ENCODE measurements at regions not wholly inside any gene's neighbourhood (a gene's known extent, or its start where the extent isn't known, plus 50 kb on each side); places are given as distances from the start of the nearest gene placed in this dataset.

GRCh38 chr18:77894060-77894459, 644.4 kb downstream of the GALR1 start:
- Histone ChIP-seq H2BK15ac (ENCODE audit: low read length) (no peak overlapping the region), H2BK5ac (ENCODE audit: low read length) (no peak overlapping the region), H4K91ac (ENCODE audit: low read depth, low read length, poor library complexity) (no peak overlapping the region), H3K27me3 (ENCODE audit: control insufficient read depth in 3 of 3, insufficient read depth in 3 of 3, low read depth in 1 of 3, low read length in 3 of 3) (peaks cover 0 to 9% (median 0%) of the 10 kb centered on the region in 3 experiments), H4K8ac (ENCODE audit: low read depth, low read length) (no peak overlapping the region), H3K9ac (ENCODE audit: low read depth, low read length, poor library complexity) (no peak overlapping the region), H3K14ac (ENCODE audit: low read length) (no peak overlapping the region), H2BK12ac (ENCODE audit: low read length) (no peak overlapping the region), H3K18ac (ENCODE audit: low read length) (no peak overlapping the region), H3K4me1 (ENCODE audit: control insufficient read depth in 2 of 2, insufficient read depth in 1 of 2, low read depth in 1 of 2, low read length in 2 of 2) (peaks cover 0 to 2% of the 10 kb centered on the region in 2 donors), H3K36me3 (replicated peaks in 1 of 2; ENCODE audit: control insufficient read depth in 2 of 2, insufficient read depth in 2 of 2, low read length in 2 of 2) (no peaks in the 10 kb centered on the region), H3K79me1 (ENCODE audit: low read depth, low read length) (no peaks in the 10 kb centered on the region), H3K23ac (ENCODE audit: low read depth, low read length, poor library complexity) (no peak overlapping the region), H3K9me3 (replicated peaks in 1 of 2; ENCODE audit: control insufficient read depth in 2 of 2, insufficient read depth in 1 of 2, low read depth in 1 of 2, low read length in 2 of 2) (no peaks in the 10 kb centered on the region), H3K4me2 (ENCODE audit: insufficient read depth, low read length, poor library complexity, severe bottlenecking) (no peak overlapping the region), H2AFZ (ENCODE audit: low read length) (no peak overlapping the region), H3K4me3 (ENCODE audit: low read length in 2 of 2) (no peak overlapping the region), H3K4ac (ENCODE audit: low read length) (no peak overlapping the region), H3K27ac (replicated peaks; ENCODE audit: low read length) (no peak overlapping the region), H2BK120ac (ENCODE audit: low read depth, low read length) (no peak overlapping the region), H2AK5ac (ENCODE audit: low read depth, low read length) (no peak overlapping the region)
- no CpG with 5 or more reads among the region's 6 CpGs for WGBS, 2 donors (ENCODE audit: extremely low coverage in 2 of 2, insufficient read length in 2 of 2, insufficient replicate concordance in 1 of 2)
- DNase-seq (ENCODE audit: low spot score) = no peak

- DNase-seq (ENCODE audit: low spot score) = no peak
- Histone ChIP-seq H2BK120ac (ENCODE audit: low read depth, low read length) (no peak overlapping the region), H3K4ac (ENCODE audit: low read length) (no peak overlapping the region), H3K27ac (replicated peaks; ENCODE audit: low read length) (no peak overlapping the region), H2BK15ac (ENCODE audit: low read length) (no peak overlapping the region), H3K36me3 (replicated peaks in 1 of 2; ENCODE audit: control insufficient read depth in 2 of 2, insufficient read depth in 2 of 2, low read length in 2 of 2) (no peaks in the 10 kb centered on the region), H3K79me1 (ENCODE audit: low read depth, low read length) (no peaks in the 10 kb centered on the region), H4K8ac (ENCODE audit: low read depth, low read length) (no peak overlapping the region), H2BK5ac (ENCODE audit: low read length) (no peak overlapping the region), H3K18ac (ENCODE audit: low read length) (no peak overlapping the region), H3K4me3 (ENCODE audit: low read length in 2 of 2) (no peak overlapping the region), H2BK12ac (ENCODE audit: low read length) (no peak overlapping the region), H3K4me2 (ENCODE audit: insufficient read depth, low read length, poor library complexity, severe bottlenecking) (no peak overlapping the region), H3K14ac (ENCODE audit: low read length) (no peak overlapping the region), H2AFZ (ENCODE audit: low read length) (no peak overlapping the region), H3K9me3 (replicated peaks in 1 of 2; ENCODE audit: control insufficient read depth in 2 of 2, insufficient read depth in 1 of 2, low read depth in 1 of 2, low read length in 2 of 2) (no peaks in the 10 kb centered on the region), H3K23ac (ENCODE audit: low read depth, low read length, poor library complexity) (no peak overlapping the region), H3K4me1 (ENCODE audit: control insufficient read depth in 2 of 2, insufficient read depth in 1 of 2, low read depth in 1 of 2, low read length in 2 of 2) (peaks cover 0 to 2% of the 10 kb centered on the region in 2 donors), H4K91ac (ENCODE audit: low read depth, low read length, poor library complexity) (no peak overlapping the region), H3K27me3 (ENCODE audit: control insufficient read depth in 3 of 3, insufficient read depth in 3 of 3, low read depth in 1 of 3, low read length in 3 of 3) (peaks cover 0 to 9% (median 0%) of the 10 kb centered on the region in 3 experiments), H3K9ac (ENCODE audit: low read depth, low read length, poor library complexity) (no peak overlapping the region), H2AK5ac (ENCODE audit: low read depth, low read length) (no peak overlapping the region)
- no CpG with 5 or more reads among the region's 6 CpGs for WGBS, 2 donors (ENCODE audit: extremely low coverage in 2 of 2, insufficient read length in 2 of 2, insufficient replicate concordance in 1 of 2)
Observed at GRCh38 chr18:77895250-77895649, 645.6 kb downstream of the GALR1 start.

DNA sequence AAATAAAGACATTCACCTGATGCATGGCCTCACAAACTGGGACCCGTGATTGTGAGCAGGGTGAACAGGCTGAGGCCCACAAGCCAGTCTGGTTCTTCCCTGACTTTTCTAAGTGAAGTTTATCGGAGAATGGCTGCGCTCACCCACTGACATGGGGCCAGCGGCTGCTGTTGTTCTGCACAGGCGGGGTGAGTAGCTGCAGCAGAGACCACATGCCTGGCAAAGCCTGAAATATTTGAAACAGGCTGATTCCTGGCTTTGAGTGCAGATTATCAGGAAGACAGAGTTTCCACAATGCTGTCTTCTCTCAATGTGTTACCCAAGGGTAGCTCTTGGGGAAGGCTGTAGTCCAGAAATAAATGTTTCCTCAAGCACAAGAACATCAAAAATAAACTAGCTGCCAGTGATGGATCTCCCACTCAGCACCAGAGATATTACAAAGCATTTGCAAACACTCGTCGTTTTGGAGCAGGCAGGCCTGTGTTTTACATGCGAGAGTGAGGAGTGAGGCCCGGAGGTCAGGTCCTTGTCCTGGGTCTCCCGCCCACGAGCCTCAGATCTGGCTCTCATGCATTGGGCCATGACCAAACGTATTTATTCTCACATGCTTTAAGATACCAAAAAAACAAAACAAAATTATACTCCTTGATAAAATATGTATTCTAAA, 647.1 kb downstream of the GALR1 start:
- peaks cover 0 to 9% (median 0%) of the 10 kb centered on the region in 3 experiments for H3K27me3 ChIP-seq (ENCODE audit: control insufficient read depth in 3 of 3, insufficient read depth in 3 of 3, low read depth in 1 of 3, low read length in 3 of 3)
- H3K9me3 ChIP-seq (replicated peaks in 1 of 2; ENCODE audit: control insufficient read depth in 2 of 2, insufficient read depth in 1 of 2, low read depth in 1 of 2, low read length in 2 of 2) = no peaks in the 10 kb centered on the region
- no peak overlapping the region for H4K8ac ChIP-seq (ENCODE audit: low read depth, low read length)
- H3K4ac ChIP-seq (ENCODE audit: low read length) = no peak overlapping the region
- H2BK15ac ChIP-seq (ENCODE audit: low read length) = no peak overlapping the region
- H2BK12ac ChIP-seq (ENCODE audit: low read length) = no peak overlapping the region
- no peak overlapping the region for H2AK5ac ChIP-seq (ENCODE audit: low read depth, low read length)
- no peak overlapping the region for H3K4me3 ChIP-seq (ENCODE audit: low read length in 2 of 2)
- no peak overlapping the region for H3K27ac ChIP-seq (replicated peaks; ENCODE audit: low read length)
- no peaks in the 10 kb centered on the region for H3K36me3 ChIP-seq (replicated peaks in 1 of 2; ENCODE audit: control insufficient read depth in 2 of 2, insufficient read depth in 2 of 2, low read length in 2 of 2)
- H3K4me1 ChIP-seq (ENCODE audit: control insufficient read depth in 2 of 2, insufficient read depth in 1 of 2, low read depth in 1 of 2, low read length in 2 of 2) = peaks cover 0 to 2% of the 10 kb centered on the region in 2 donors
- H3K79me1 ChIP-seq (ENCODE audit: low read depth, low read length) = no peaks in the 10 kb centered on the region
- H3K4me2 ChIP-seq (ENCODE audit: insufficient read depth, low read length, poor library complexity, severe bottlenecking) = no peak overlapping the region
- no peak overlapping the region for H3K23ac ChIP-seq (ENCODE audit: low read depth, low read length, poor library complexity)
- H2AFZ ChIP-seq (ENCODE audit: low read length) = no peak overlapping the region
- H4K91ac ChIP-seq (ENCODE audit: low read depth, low read length, poor library complexity) = no peak overlapping the region
- WGBS, 2 donors (ENCODE audit: extremely low coverage in 2 of 2, insufficient read length in 2 of 2, insufficient replicate concordance in 1 of 2) = no CpG with 5 or more reads among the region's 12 CpGs
- no peak overlapping the region for H2BK120ac ChIP-seq (ENCODE audit: low read depth, low read length)
- DNase-seq (ENCODE audit: low spot score) = no peak
- H3K18ac ChIP-seq (ENCODE audit: low read length) = no peak overlapping the region
- H3K9ac ChIP-seq (ENCODE audit: low read depth, low read length, poor library complexity) = no peak overlapping the region
- no peak overlapping the region for H3K14ac ChIP-seq (ENCODE audit: low read length)
- H2BK5ac ChIP-seq (ENCODE audit: low read length) = no peak overlapping the region

- Histone ChIP-seq H3K4me1 (ENCODE audit: control insufficient read depth in 2 of 2, insufficient read depth in 1 of 2, low read depth in 1 of 2, low read length in 2 of 2) (peaks cover 0 to 2% of the 10 kb centered on the region in 2 donors), H3K4me2 (ENCODE audit: insufficient read depth, low read length, poor library complexity, severe bottlenecking) (no peak overlapping the region), H3K4me3 (ENCODE audit: low read length in 2 of 2) (no peak overlapping the region), H2BK15ac (ENCODE audit: low read length) (no peak overlapping the region), H3K9me3 (replicated peaks in 1 of 2; ENCODE audit: control insufficient read depth in 2 of 2, insufficient read depth in 1 of 2, low read depth in 1 of 2, low read length in 2 of 2) (no peaks in the 10 kb centered on the region), H3K14ac (ENCODE audit: low read length) (no peak overlapping the region), H3K79me1 (ENCODE audit: low read depth, low read length) (no peaks in the 10 kb centered on the region), H2BK5ac (ENCODE audit: low read length) (no peak overlapping the region), H4K91ac (ENCODE audit: low read depth, low read length, poor library complexity) (no peak overlapping the region), H2BK12ac (ENCODE audit: low read length) (peak overlapping the region; percentile 16), H3K36me3 (replicated peaks in 1 of 2; ENCODE audit: control insufficient read depth in 2 of 2, insufficient read depth in 2 of 2, low read length in 2 of 2) (no peaks in the 10 kb centered on the region), H2AFZ (ENCODE audit: low read length) (no peak overlapping the region), H3K18ac (ENCODE audit: low read length) (no peak overlapping the region), H2AK5ac (ENCODE audit: low read depth, low read length) (peak overlapping the region; percentile 43), H3K9ac (ENCODE audit: low read depth, low read length, poor library complexity) (peak overlapping the region; percentile 60), H3K27ac (replicated peaks; ENCODE audit: low read length) (no peak overlapping the region), H3K23ac (ENCODE audit: low read depth, low read length, poor library complexity) (no peak overlapping the region), H2BK120ac (ENCODE audit: low read depth, low read length) (no peak overlapping the region), H4K8ac (ENCODE audit: low read depth, low read length) (no peak overlapping the region), H3K27me3 (ENCODE audit: control insufficient read depth in 3 of 3, insufficient read depth in 3 of 3, low read depth in 1 of 3, low read length in 3 of 3) (peaks cover 0 to 9% (median 0%) of the 10 kb centered on the region in 3 experiments), H3K4ac (ENCODE audit: low read length) (no peak overlapping the region)
- WGBS, 2 donors (ENCODE audit: extremely low coverage in 2 of 2, insufficient read length in 2 of 2, insufficient replicate concordance in 1 of 2) = no CpG with 5 or more reads among the region's 8 CpGs
- no peak for DNase-seq (ENCODE audit: low spot score)
Observed at GRCh38 chr18:77897606-77898005, 648.0 kb downstream of the GALR1 start.

Data from neuronal stem cell (in vitro differentiated cells).